ENCODE measurements at regions not wholly inside any gene's neighbourhood (a gene's known extent, or its start where the extent isn't known, plus 50 kb on each side); places are given as distances from the start of the nearest gene placed in this dataset.

DNA sequence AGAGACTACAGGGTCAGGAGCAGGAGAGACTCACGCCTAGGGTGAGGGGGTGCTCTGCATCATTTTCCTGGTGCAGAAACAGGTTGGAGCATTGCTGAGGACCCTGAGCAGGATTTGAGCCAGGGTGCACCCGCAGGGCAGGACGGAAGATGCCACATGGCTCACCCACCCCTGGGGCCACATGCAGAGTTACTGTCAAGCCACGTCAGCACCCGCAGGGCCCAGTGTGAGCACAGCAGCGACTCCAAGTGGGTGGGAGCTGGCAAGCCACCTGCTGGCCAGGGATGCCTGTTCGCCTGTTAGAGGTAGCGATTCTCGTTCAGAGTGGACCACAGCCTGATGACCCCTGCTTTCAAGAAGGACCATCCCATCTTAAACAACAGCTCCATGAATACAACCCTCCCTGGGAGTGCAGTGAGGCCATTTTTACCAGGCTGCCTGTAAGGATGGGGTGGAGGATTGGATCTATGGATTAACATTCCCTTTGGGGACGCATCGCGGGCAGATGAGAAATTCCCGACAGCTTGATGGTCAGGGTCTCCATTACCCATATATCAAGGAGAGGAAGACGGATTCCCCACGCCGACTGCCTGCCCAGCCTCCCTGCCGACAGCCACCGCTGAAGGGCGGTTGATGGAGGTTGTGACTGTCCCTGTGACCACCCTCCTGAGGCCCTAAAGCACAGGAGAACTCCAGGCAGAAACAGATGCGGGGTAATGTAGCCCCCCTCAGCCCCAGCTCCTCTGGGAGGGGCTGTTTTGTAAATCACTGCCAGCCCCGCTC is 101.1 kb upstream of the RET start:
- Histone ChIP-seq H3K36me3 (ENCODE audit: low read depth) (no peaks in the 10 kb centered on the region), H3K4me1 (ENCODE audit: insufficient read depth, poor library complexity, severe bottlenecking) (no peaks in the 10 kb centered on the region), H3K9me3 (ENCODE audit: severe bottlenecking) (no peaks in the 10 kb centered on the region), H3K4me3 (ENCODE audit: severe bottlenecking) (no peak overlapping the region), H3K27ac (ENCODE audit: poor library complexity, severe bottlenecking) (no peak overlapping the region), H3K27me3 (ENCODE audit: insufficient read depth, poor library complexity, severe bottlenecking) (no peaks in the 10 kb centered on the region)
- DNase-seq (ENCODE audit: low spot score) (peak; percentile 43), ATAC-seq (ENCODE audit: low read depth) (no peak)
- TF ChIP-seq CTCF (IDR thresholded peaks at IDR 0.05; ENCODE audit: poor library complexity, severe bottlenecking), result no peak

DNA sequence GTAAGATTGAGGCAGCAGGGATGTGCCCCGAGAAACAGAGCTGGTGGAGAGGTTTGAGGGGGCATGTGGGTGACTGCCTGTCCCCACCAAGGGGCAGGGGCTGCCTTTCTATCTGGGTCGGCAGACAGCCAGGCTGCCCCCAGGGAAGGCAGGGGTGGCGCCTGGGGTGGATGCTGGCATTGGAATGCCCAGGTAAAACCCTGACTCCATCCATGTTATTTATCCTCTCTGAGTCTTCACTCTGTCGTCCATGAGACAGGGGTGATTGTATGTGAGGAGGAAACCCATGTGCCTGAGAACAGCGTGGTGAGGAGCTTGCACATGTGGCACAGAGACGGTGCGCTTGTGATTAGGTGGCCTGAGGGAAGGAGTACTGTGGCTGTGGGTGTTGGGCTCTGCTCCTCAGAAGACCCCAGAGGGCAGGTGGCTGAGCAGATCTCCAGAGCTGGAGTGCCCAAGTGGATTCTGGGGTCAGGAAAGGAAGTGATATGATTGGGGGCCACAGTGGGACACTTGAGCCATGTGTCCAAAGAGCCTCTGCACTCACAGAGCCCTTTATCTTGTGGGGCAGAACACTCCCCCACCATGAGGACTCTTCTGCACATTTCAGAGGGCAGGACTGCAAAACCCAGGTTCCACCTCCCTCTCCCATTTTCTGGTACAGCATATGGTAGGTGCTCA is 100.4 kb upstream of the RET start:
- peak; percentile 32 for DNase-seq (ENCODE audit: low spot score)
- H3K9me3 ChIP-seq (ENCODE audit: severe bottlenecking), result no peaks in the 10 kb centered on the region
- H3K36me3 ChIP-seq (ENCODE audit: low read depth), result no peaks in the 10 kb centered on the region
- no peaks in the 10 kb centered on the region for H3K4me1 ChIP-seq (ENCODE audit: insufficient read depth, poor library complexity, severe bottlenecking)
- no peak overlapping the region for H3K4me3 ChIP-seq (ENCODE audit: severe bottlenecking)
- no peak overlapping the region for H3K27ac ChIP-seq (ENCODE audit: poor library complexity, severe bottlenecking)
- no peaks in the 10 kb centered on the region for H3K27me3 ChIP-seq (ENCODE audit: insufficient read depth, poor library complexity, severe bottlenecking)
- TF ChIP-seq CTCF (IDR thresholded peaks at IDR 0.05; ENCODE audit: poor library complexity, severe bottlenecking), result no peak
- no peak for ATAC-seq (ENCODE audit: low read depth)

GRCh38 chr10:42977032-42977416 is 99.8 kb upstream of the RET start:
- TF ChIP-seq CTCF (IDR thresholded peaks at IDR 0.05; ENCODE audit: poor library complexity, severe bottlenecking), result no peak
- Histone ChIP-seq H3K4me1 (ENCODE audit: insufficient read depth, poor library complexity, severe bottlenecking) (no peaks in the 10 kb centered on the region), H3K27ac (ENCODE audit: poor library complexity, severe bottlenecking) (no peak overlapping the region), H3K4me3 (ENCODE audit: severe bottlenecking) (no peak overlapping the region), H3K36me3 (ENCODE audit: low read depth) (no peaks in the 10 kb centered on the region), H3K27me3 (ENCODE audit: insufficient read depth, poor library complexity, severe bottlenecking) (no peaks in the 10 kb centered on the region), H3K9me3 (ENCODE audit: severe bottlenecking) (no peaks in the 10 kb centered on the region)
- DNase-seq (ENCODE audit: low spot score) (peak; percentile 25), ATAC-seq (ENCODE audit: low read depth) (no peak)

- no peak for DNase-seq (ENCODE audit: low spot score)
These were observed 97.7 kb upstream of the RET start for GRCh38 chr10:42979181-42979580.

More at GRCh38 chr10:42979181-42979580, 97.7 kb upstream of the RET start:
- Histone ChIP-seq H3K27ac (ENCODE audit: poor library complexity, severe bottlenecking) (no peak overlapping the region), H3K4me1 (ENCODE audit: insufficient read depth, poor library complexity, severe bottlenecking) (no peaks in the 10 kb centered on the region), H3K9me3 (ENCODE audit: severe bottlenecking) (no peaks in the 10 kb centered on the region), H3K27me3 (ENCODE audit: insufficient read depth, poor library complexity, severe bottlenecking) (no peaks in the 10 kb centered on the region), H3K36me3 (ENCODE audit: low read depth) (no peaks in the 10 kb centered on the region), H3K4me3 (ENCODE audit: severe bottlenecking) (no peak overlapping the region)
- no peak for TF ChIP-seq CTCF (IDR thresholded peaks at IDR 0.05; ENCODE audit: poor library complexity, severe bottlenecking)
- no peak for ATAC-seq (ENCODE audit: low read depth)

Data from RWPE2 (cell line).